Hepatocyte (in vitro differentiated cells): ENCODE measurements at regions not wholly inside any gene's neighbourhood (a gene's known extent, or its start where the extent isn't known, plus 50 kb on each side); places are given as distances from the start of the nearest gene placed in this dataset.

Experiments
- CTCF ChIP-seq: fragments of 200-600 bp; sonication (generic); IDR thresholded peaks from 2 replicates; pipeline ENCODE4 v1.5.1; 2016; ENCODE audit warnings: antibody characterized with exemption, mild to moderate bottlenecking; ENCODE audit not compliant: poor library complexity
- EZH2 ChIP-seq: fragments of 200-600 bp; sonication (generic); IDR thresholded peaks from 2 replicates; pipeline ENCODE4 v1.6.1; 2016; ENCODE audit warnings: antibody characterized with exemption, mild to moderate bottlenecking, borderline replicate concordance
- EZH2phosphoT487 ChIP-seq: fragments of 200-600 bp; sonication (generic); IDR thresholded peaks from one replicate; pipeline ENCODE4 v1.6.1; 2018; ENCODE audit warnings: antibody characterized with exemption, mild to moderate bottlenecking, low read depth, moderate library complexity; ENCODE audit not compliant: unreplicated experiment, severe bottlenecking

GRCh38 chr2:239495791-239496233 is 95.0 kb upstream of the HDAC4 start:
- no peak for TF ChIP-seq EZH2phosphoT487
- no peak for TF ChIP-seq CTCF
- no peak for TF ChIP-seq EZH2
